ENCODE measurements at regions not wholly inside any gene's neighbourhood (a gene's known extent, or its start where the extent isn't known, plus 50 kb on each side); places are given as distances from the start of the nearest gene placed in this dataset.

- TF ChIP-seq CTCF (IDR thresholded peaks at IDR 0.05) (no peak), NR3C1 (CRISPR knock-in tag; conservative IDR thresholded peaks at IDR 0.05; ENCODE audit: low read depth) (no peak), FOXJ3 (CRISPR knock-in tag; IDR thresholded peaks at IDR 0.05; ENCODE audit: borderline replicate concordance) (no peak), TCF7 (CRISPR knock-in tag; IDR thresholded peaks at IDR 0.05; ENCODE audit: low read depth) (no peak), NFYB (CRISPR knock-in tag; conservative IDR thresholded peaks at IDR 0.05; ENCODE audit: low read depth) (no peak), ATF3 (CRISPR knock-in tag; conservative IDR thresholded peaks at IDR 0.05) (no peak), JUN (CRISPR knock-in tag; IDR thresholded peaks at IDR 0.05) (no peak), ELF4 (CRISPR knock-in tag; IDR thresholded peaks at IDR 0.05; ENCODE audit: low read depth) (no peak), CREM (CRISPR knock-in tag; IDR thresholded peaks at IDR 0.05) (no peak), RELA (CRISPR knock-in tag; IDR thresholded peaks at IDR 0.05; ENCODE audit: borderline replicate concordance) (no peak), USF2 (CRISPR knock-in tag; IDR thresholded peaks at IDR 0.05) (no peak)
Measured at GRCh38 chr6:85005494-85005893, 241.1 kb upstream of the TBX18 start.

Data from WTC11 (cell line).